Upper lobe of right lung (tissue), 1 donor: ENCODE measurements at regions not wholly inside any gene's neighbourhood (a gene's known extent, or its start where the extent isn't known, plus 50 kb on each side); places are given as distances from the start of the nearest gene placed in this dataset.

Experiments
- ATAC-seq: fragments of 200-7000 bp; cut with Tn5 transposase; one replicate; pipeline ENCODE4 v1.9.1; 2020; ENCODE audit warnings: mild to moderate bottlenecking, moderate library complexity
- DNase-seq: peaks from one replicate; pipeline ENCODE4 v3.0.0-alpha.2; 2020
- H3K27ac ChIP-seq: fragments of 200-600 bp; one replicate; pipeline ENCODE4 v1.8.0; 2022
- H3K27me3 ChIP-seq: fragments of 200-600 bp; one replicate; pipeline ENCODE4 v1.8.0; 2022; ENCODE audit warnings: mild to moderate bottlenecking
- H3K36me3 ChIP-seq: fragments of 200-600 bp; one replicate; pipeline ENCODE4 v1.8.0; 2022
- H3K4me1 ChIP-seq: fragments of 200-600 bp; one replicate; pipeline ENCODE4 v1.8.0; 2022
- H3K4me3 ChIP-seq: fragments of 200-600 bp; one replicate; pipeline ENCODE4 v1.8.0; 2022; ENCODE audit warnings: mild to moderate bottlenecking
- H3K9me3 ChIP-seq: fragments of 200-600 bp; one replicate; pipeline ENCODE4 v1.8.0; 2022
- intact Hi-C: fragments of 100-400 bp; cut with DNase I; formaldehyde crosslinking; loops from one replicate; pipeline ENCODE4 v1.11.0; 2022
- TF ChIP-seq, protein P1 (sequence below): fragments of 200-600 bp; IDR thresholded peaks from one replicate; pipeline ENCODE4 v1.8.0; 2022; ENCODE audit warnings: antibody characterized with exemption
- donor health status: DM: no; HTN: yes; CAD: no; lungs with severe emphysema.

DNA sequence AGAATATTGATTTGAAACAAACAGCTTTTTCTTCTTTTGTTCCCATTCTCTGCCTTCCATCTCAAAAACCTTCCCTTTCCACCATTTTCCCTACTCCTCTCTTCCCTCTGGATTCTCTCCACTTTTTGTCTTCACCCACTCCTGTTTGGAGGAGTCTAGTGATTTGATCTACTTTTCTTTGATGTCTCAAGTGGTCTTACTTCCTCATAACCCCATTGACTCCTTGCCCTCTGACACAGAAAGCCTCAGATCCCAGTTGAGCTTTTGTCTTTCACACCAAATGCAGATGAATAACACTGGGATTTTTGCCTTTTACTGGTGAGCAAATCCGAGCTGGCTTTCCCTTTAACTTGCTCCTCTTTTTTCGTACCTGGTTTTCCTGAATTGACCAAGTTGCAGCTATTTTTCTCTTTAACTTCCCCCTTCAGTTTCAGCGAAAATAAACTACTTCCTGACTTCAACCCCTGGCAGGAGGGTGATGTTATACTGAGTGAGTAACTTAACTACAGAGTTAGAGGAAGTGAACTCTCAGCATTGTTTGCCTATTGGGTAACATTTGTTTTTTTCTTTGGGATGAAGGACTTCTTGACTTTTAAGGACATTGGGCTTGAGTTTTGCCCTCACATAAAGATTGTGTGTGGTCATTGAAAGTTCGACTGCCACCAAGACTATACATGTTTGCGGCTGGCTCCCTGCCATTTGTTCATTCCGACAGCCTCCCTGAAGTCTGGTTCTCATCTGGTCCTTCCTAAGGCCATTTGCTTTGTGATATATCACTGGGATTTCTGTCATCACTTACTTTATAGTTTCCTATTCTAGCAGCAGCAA, 392.8 kb upstream of the NR3C2 start:
- peak; percentile 72 for DNase-seq
- peak overlapping the region; percentile 44 for H3K4me3 ChIP-seq
- intact Hi-C loops = no loop called here

DNA sequence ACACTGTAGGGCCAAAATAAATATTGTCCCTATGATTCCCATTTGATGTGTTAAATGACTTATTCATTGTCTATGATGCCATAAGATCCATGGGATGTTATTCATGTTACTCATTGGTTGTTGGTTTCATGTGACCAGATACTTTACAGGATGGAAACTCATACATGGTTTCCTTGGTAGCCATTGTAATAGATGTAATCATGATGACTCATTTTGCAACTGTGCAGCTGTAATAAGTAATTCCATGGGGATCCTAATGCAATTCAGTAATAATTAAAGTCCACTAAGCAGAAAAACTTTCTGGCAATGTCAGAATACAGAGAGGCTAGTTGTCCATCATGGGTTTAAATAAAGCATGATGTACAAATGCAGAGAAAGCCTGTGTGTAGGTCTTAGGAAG, 389.7 kb upstream of the NR3C2 start:
- TF ChIP-seq, protein P1, sequence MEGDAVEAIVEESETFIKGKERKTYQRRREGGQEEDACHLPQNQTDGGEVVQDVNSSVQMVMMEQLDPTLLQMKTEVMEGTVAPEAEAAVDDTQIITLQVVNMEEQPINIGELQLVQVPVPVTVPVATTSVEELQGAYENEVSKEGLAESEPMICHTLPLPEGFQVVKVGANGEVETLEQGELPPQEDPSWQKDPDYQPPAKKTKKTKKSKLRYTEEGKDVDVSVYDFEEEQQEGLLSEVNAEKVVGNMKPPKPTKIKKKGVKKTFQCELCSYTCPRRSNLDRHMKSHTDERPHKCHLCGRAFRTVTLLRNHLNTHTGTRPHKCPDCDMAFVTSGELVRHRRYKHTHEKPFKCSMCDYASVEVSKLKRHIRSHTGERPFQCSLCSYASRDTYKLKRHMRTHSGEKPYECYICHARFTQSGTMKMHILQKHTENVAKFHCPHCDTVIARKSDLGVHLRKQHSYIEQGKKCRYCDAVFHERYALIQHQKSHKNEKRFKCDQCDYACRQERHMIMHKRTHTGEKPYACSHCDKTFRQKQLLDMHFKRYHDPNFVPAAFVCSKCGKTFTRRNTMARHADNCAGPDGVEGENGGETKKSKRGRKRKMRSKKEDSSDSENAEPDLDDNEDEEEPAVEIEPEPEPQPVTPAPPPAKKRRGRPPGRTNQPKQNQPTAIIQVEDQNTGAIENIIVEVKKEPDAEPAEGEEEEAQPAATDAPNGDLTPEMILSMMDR = no peak
- ATAC-seq (peak; percentile 13), DNase-seq (no peak)
- Histone ChIP-seq H3K9me3 (no peaks in the 10 kb centered on the region), H3K36me3 (no peaks in the 10 kb centered on the region), H3K27me3 (no peaks in the 10 kb centered on the region), H3K4me3 (peak overlapping the region; percentile 44), H3K27ac (peak overlapping the region; percentile 17), H3K4me1 (no peaks in the 10 kb centered on the region)
- intact Hi-C loops = no loop called here

More for the DNA sequence above, 392.8 kb upstream of the NR3C2 start:
- H3K27ac ChIP-seq = peak overlapping the region; percentile 82
- TF ChIP-seq, protein P1 = no peak
- ATAC-seq = peak; percentile 91
- H3K4me1 ChIP-seq = no peaks in the 10 kb centered on the region
- no peaks in the 10 kb centered on the region for H3K27me3 ChIP-seq
- H3K9me3 ChIP-seq = no peaks in the 10 kb centered on the region
- H3K36me3 ChIP-seq = no peaks in the 10 kb centered on the region

DNA sequence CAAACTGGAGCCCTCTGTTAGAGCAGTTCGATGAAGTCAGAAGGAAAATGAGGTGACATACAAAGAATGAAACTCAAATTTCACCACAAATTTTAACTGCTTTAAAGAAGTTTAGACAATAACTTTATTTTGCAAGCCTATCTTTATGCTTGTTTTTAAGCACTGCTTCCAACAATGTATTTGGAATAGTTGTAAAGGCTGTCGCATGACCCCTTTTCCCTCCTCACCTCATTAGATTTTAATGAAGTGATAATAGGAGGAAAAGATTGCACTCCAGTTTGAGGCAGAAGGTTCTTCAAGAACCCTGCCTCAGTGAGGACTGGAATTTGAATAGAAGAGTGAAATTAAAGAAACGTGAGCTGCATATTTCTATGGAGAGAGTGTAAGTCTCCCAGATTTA, 386.1 kb upstream of the NR3C2 start:
- ATAC-seq = no peak
- Histone ChIP-seq H3K36me3 (no peaks in the 10 kb centered on the region), H3K4me1 (no peaks in the 10 kb centered on the region), H3K4me3 (no peak overlapping the region), H3K9me3 (no peaks in the 10 kb centered on the region), H3K27me3 (no peaks in the 10 kb centered on the region), H3K27ac (no peak overlapping the region)
- TF ChIP-seq, protein P1 = no peak
- intact Hi-C loops = no loop called here
- no peak for DNase-seq

GRCh38 chr4:148827781-148828180, 385.6 kb upstream of the NR3C2 start:
- H3K27me3 ChIP-seq = no peaks in the 10 kb centered on the region
- TF ChIP-seq, protein P1 = no peak
- DNase-seq = no peak

DNA sequence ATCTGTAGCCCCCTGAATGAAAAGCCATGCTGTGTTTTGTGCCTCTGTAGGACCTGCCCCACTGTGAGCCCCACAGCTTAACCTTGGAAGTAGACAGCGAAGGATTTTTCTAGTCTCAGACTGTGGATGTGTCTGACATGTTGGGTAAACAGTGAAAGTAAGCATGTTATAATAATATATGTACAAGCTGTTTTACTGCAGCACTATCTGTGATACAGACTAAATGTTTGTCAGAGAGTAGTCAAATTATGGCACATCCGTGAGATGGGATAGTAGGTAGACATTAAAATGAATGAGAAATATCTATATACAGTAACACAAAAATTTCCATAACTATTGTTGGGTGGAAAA, 381.2 kb upstream of the NR3C2 start:
- no peaks in the 10 kb centered on the region for H3K9me3 ChIP-seq
- TF ChIP-seq, protein P1 = no peak
- no peak for DNase-seq
- ATAC-seq = no peak
- H3K4me1 ChIP-seq = no peaks in the 10 kb centered on the region
- intact Hi-C loops = no loop called here
- H3K4me3 ChIP-seq = no peak overlapping the region
- H3K36me3 ChIP-seq = no peaks in the 10 kb centered on the region
- H3K27me3 ChIP-seq = no peaks in the 10 kb centered on the region
- H3K27ac ChIP-seq = no peak overlapping the region

More at GRCh38 chr4:148827781-148828180, 385.6 kb upstream of the NR3C2 start:
- Histone ChIP-seq H3K27ac (no peak overlapping the region), H3K4me3 (no peak overlapping the region), H3K9me3 (no peaks in the 10 kb centered on the region), H3K36me3 (no peaks in the 10 kb centered on the region), H3K4me1 (no peaks in the 10 kb centered on the region)
- intact Hi-C loops = no loop called here
- no peak for ATAC-seq
